Osteoblast (primary cell): ENCODE measurements at regions not wholly inside any gene's neighbourhood (a gene's known extent, or its start where the extent isn't known, plus 50 kb on each side); places are given as distances from the start of the nearest gene placed in this dataset.

Experiments used
- DNase-seq: peaks from one replicate; pipeline ENCODE4 v3.0.0; 2011; ENCODE audit warnings: low spot score, mixed read lengths; ENCODE audit not compliant: insufficient read length; ENCODE audit errors: missing footprints
- H2AFZ ChIP-seq: 2 replicates; pipeline ENCODE4 v1.6.0; 2011; ENCODE audit warnings: mild to moderate bottlenecking, low read length
- H3K27ac ChIP-seq: 2 replicates; pipeline ENCODE4 v1.5.1; 2011; ENCODE audit warnings: mild to moderate bottlenecking, low read depth, low read length, moderate library complexity
- H3K27me3 ChIP-seq: 2 replicates; pipeline ENCODE4 v1.6.0; 2012; ENCODE audit warnings: mild to moderate bottlenecking, control low read depth, inconsistent platforms, low read length, moderate library complexity; ENCODE audit not compliant: insufficient read depth
- H3K36me3 ChIP-seq: 2 replicates; pipeline ENCODE4 v1.5.1; 2011; ENCODE audit warnings: mild to moderate bottlenecking, low read length, control low read depth, moderate library complexity; ENCODE audit not compliant: insufficient read depth
- H3K4me1 ChIP-seq: 2 replicates; pipeline ENCODE4 v1.5.1; 2011; ENCODE audit warnings: mild to moderate bottlenecking, low read length, control low read depth, moderate library complexity; ENCODE audit not compliant: insufficient read depth
- H3K4me2 ChIP-seq: 2 replicates; pipeline ENCODE4 v1.6.0; 2011; ENCODE audit warnings: mild to moderate bottlenecking, low read length; ENCODE audit not compliant: insufficient read depth
- H3K4me3 ChIP-seq: fragments of 200-600 bp; sonication (generic); 3 replicates; pipeline ENCODE4 v1.5.1; 2012; ENCODE audit warnings: mild to moderate bottlenecking, low read length, inconsistent platforms; ENCODE audit not compliant: insufficient read depth
- H3K79me2 ChIP-seq: 2 replicates; pipeline ENCODE4 v1.6.0; 2012; ENCODE audit warnings: mild to moderate bottlenecking, low read length, control low read depth, inconsistent platforms; ENCODE audit not compliant: insufficient read depth
- H3K9me3 ChIP-seq: 2 replicates; pipeline ENCODE4 v1.5.1; 2011; ENCODE audit warnings: low read depth, low read length, control low read depth
- H4K20me1 ChIP-seq: 2 replicates; pipeline ENCODE4 v1.6.0; 2012; ENCODE audit warnings: mild to moderate bottlenecking, low read length, control low read depth; ENCODE audit not compliant: insufficient read depth
- TF ChIP-seq, protein P1 (sequence below): IDR thresholded peaks from 2 replicates; pipeline ENCODE4 v1.5.1; 2011; ENCODE audit warnings: mild to moderate bottlenecking, low read depth, low read length, moderate library complexity; ENCODE audit errors: extremely low read depth

DNA sequence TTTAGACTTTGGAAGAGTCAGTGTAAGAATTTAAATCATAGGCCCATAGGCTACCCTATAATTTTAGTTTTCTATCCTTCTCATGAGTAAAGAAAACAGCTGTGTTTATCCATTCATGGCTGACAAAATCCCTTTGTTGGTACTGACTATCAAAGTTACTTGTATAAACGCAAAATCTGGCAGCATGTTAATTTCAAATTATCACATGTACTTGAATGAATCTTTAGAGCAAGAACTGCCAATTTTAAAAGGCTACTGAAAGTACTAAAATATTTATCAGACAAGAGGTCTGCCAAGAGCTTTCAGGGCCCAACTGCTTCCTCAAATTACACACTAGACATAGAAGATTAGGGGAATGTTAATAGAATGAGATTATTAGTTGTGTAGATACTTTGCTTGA, 66.6 kb downstream of the MYL12B start:
- no peaks in the 10 kb centered on the region for H3K9me3 ChIP-seq
- no peak overlapping the region for H3K4me2 ChIP-seq
- no peak for DNase-seq
- no peaks in the 10 kb centered on the region for H4K20me1 ChIP-seq
- no peak overlapping the region for H2AFZ ChIP-seq
- H3K4me1 ChIP-seq = peaks cover 5% of the 10 kb centered on the region
- H3K4me3 ChIP-seq = no peak overlapping the region
- no peak overlapping the region for H3K27ac ChIP-seq
- TF ChIP-seq, protein P1, sequence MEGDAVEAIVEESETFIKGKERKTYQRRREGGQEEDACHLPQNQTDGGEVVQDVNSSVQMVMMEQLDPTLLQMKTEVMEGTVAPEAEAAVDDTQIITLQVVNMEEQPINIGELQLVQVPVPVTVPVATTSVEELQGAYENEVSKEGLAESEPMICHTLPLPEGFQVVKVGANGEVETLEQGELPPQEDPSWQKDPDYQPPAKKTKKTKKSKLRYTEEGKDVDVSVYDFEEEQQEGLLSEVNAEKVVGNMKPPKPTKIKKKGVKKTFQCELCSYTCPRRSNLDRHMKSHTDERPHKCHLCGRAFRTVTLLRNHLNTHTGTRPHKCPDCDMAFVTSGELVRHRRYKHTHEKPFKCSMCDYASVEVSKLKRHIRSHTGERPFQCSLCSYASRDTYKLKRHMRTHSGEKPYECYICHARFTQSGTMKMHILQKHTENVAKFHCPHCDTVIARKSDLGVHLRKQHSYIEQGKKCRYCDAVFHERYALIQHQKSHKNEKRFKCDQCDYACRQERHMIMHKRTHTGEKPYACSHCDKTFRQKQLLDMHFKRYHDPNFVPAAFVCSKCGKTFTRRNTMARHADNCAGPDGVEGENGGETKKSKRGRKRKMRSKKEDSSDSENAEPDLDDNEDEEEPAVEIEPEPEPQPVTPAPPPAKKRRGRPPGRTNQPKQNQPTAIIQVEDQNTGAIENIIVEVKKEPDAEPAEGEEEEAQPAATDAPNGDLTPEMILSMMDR = no peak
- no peaks in the 10 kb centered on the region for H3K36me3 ChIP-seq
- no peaks in the 10 kb centered on the region for H3K27me3 ChIP-seq
- H3K79me2 ChIP-seq = no peaks in the 10 kb centered on the region

DNA sequence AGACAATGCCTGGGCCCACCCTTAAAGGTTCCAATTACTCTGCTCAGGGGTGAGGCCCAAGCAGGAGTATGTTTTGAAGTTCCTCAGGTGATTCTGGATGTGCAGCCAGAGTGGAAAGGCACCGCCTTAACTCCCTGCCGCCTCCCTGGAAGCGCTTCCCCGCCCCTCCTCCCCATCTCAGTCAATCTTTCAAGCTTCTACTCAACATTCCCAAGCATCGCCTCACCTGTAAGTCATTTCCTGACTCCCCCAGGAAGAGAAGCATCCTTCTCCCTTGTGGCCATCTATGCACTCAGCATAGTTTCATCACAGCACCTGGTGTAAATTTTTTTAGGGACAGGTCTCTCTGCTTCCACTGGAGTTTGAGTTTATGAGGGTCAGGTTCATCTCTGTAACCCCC, 67.5 kb downstream of the MYL12B start:
- no peak for DNase-seq
- Histone ChIP-seq H3K4me3 (no peak overlapping the region), H3K27ac (no peak overlapping the region), H3K79me2 (no peaks in the 10 kb centered on the region), H3K36me3 (no peaks in the 10 kb centered on the region), H3K4me2 (no peak overlapping the region), H3K4me1 (no peaks in the 10 kb centered on the region), H3K9me3 (no peaks in the 10 kb centered on the region), H3K27me3 (no peaks in the 10 kb centered on the region), H4K20me1 (no peaks in the 10 kb centered on the region), H2AFZ (no peak overlapping the region)
- TF ChIP-seq, protein P1 = no peak

DNA sequence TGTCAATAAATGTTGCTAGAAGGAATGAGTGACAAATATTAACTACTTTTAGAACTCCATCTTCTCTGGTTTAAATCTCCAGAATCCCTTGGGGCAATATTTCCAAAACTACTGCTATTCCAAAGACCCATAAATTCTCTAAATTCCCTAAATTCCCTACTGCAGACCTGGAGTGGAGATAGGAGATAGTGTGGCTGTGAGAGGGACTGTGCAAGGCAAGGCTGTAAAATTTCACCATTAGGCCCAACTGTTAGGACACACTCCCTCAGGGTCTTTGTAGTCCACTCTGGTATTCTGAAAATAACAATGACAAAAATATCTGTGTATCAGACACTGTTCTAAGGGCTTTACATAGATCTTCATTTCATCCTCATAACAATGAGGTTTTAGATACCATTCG, 67.9 kb downstream of the MYL12B start:
- Histone ChIP-seq H3K4me3 (no peak overlapping the region), H3K4me2 (no peak overlapping the region), H4K20me1 (no peaks in the 10 kb centered on the region), H3K27ac (no peak overlapping the region), H3K4me1 (no peaks in the 10 kb centered on the region), H3K36me3 (no peaks in the 10 kb centered on the region), H3K27me3 (no peaks in the 10 kb centered on the region), H3K79me2 (no peaks in the 10 kb centered on the region), H2AFZ (no peak overlapping the region), H3K9me3 (no peaks in the 10 kb centered on the region)
- TF ChIP-seq, protein P1 = no peak
- DNase-seq = no peak

DNA sequence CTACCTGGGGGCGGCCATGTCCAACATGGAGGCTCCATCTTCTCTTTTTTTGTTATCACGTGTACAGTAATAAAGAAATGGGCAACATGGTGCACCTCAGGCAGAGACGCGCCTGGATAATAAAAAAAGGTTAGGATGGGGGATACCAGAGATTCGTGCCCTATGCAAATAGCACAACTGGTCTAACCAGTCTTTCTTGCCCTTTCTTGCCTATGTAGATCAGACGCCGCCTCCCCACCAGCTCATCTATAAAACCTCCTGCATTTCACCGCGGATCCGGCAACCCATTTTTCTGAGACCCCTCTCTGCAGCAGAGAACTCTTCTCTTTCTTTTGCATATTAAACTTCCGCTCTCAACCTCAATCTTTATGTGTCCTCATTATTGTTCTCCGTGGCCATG, 68.7 kb downstream of the MYL12B start:
- no peaks in the 10 kb centered on the region for H3K4me1 ChIP-seq
- H3K4me3 ChIP-seq = no peak overlapping the region
- TF ChIP-seq, protein P1 = no peak
- no peak overlapping the region for H2AFZ ChIP-seq
- H3K27me3 ChIP-seq = no peaks in the 10 kb centered on the region
- H4K20me1 ChIP-seq = no peaks in the 10 kb centered on the region
- no peak overlapping the region for H3K27ac ChIP-seq
- H3K4me2 ChIP-seq = no peak overlapping the region
- H3K79me2 ChIP-seq = no peaks in the 10 kb centered on the region
- no peaks in the 10 kb centered on the region for H3K9me3 ChIP-seq
- DNase-seq = no peak
- H3K36me3 ChIP-seq = no peaks in the 10 kb centered on the region
